NCI-H460 (cell line): ENCODE measurements at regions not wholly inside any gene's neighbourhood (a gene's known extent, or its start where the extent isn't known, plus 50 kb on each side); places are given as distances from the start of the nearest gene placed in this dataset.

Experiments
- DNase-seq: peaks from one replicate; pipeline ENCODE4 v3.0.0-alpha.2; 2016; ENCODE audit warnings: low read depth; ENCODE audit errors: extremely low read depth

- DNase-seq = peak; percentile 36
These were observed 56.1 kb upstream of the SLC35G4 start for GRCh38 chr18:11553098-11553940.

- DNase-seq = no peak
These were observed 60.4 kb upstream of the SLC35G4 start for GRCh38 chr18:11548916-11549551.

- no peak for DNase-seq
These were observed 61.0 kb upstream of the SLC35G4 start for GRCh38 chr18:11548396-11548795.

GRCh38 chr18:11544060-11544633, 65.2 kb upstream of the SLC35G4 start:
- DNase-seq = no peak

- DNase-seq = no peak
These were observed 68.2 kb upstream of the SLC35G4 start for GRCh38 chr18:11541179-11541578.

- DNase-seq = no peak
These were observed 75.4 kb upstream of the SLC35G4 start for GRCh38 chr18:11533942-11534496.

GRCh38 chr18:11533513-11533890, 75.9 kb upstream of the SLC35G4 start:
- DNase-seq = no peak

GRCh38 chr18:11532758-11533512, 76.5 kb upstream of the SLC35G4 start:
- no peak for DNase-seq

GRCh38 chr18:11529081-11529480, 80.3 kb upstream of the SLC35G4 start:
- DNase-seq = no peak

GRCh38 chr18:11526675-11527074, 82.7 kb upstream of the SLC35G4 start:
- no peak for DNase-seq

- no peak for DNase-seq
These were observed 85.6 kb upstream of the SLC35G4 start for GRCh38 chr18:11523804-11524203.

- no peak for DNase-seq
These were observed 86.4 kb upstream of the SLC35G4 start for GRCh38 chr18:11522992-11523391.

GRCh38 chr18:11521853-11522252, 87.5 kb upstream of the SLC35G4 start:
- DNase-seq = no peak

- DNase-seq = no peak
These were observed 88.9 kb upstream of the SLC35G4 start for GRCh38 chr18:11520536-11520935.

GRCh38 chr18:11518788-11519685, 90.4 kb upstream of the SLC35G4 start:
- peak; percentile 46 for DNase-seq

GRCh38 chr18:11517704-11518103, 91.7 kb upstream of the SLC35G4 start:
- no peak for DNase-seq

- no peak for DNase-seq
These were observed 92.5 kb upstream of the SLC35G4 start for GRCh38 chr18:11516751-11517503.

- no peak for DNase-seq
These were observed 95.1 kb upstream of the SLC35G4 start for GRCh38 chr18:11514267-11514666.
